Adrenal gland (tissue), 5 donors: ENCODE measurements at regions not wholly inside any gene's neighbourhood (a gene's known extent, or its start where the extent isn't known, plus 50 kb on each side); places are given as distances from the start of the nearest gene placed in this dataset.

ENCODE experiments used
- POLR2A ChIP-seq, 2 donors: fragments of 450-650 bp; IDR thresholded peaks; one replicate each; pipeline ENCODE4 v1.6.1; 2017; ENCODE audit warnings: antibody characterized with exemption in 2 of 2, mild to moderate bottlenecking in 2 of 2, moderate library complexity in 1 of 2
- TF ChIP-seq, protein P1 (sequence below), 6 experiments: fragments of 450-650 bp in 4 of 6; fragments of 200-600 bp in 2 of 6; sonication (generic) in 1 of 6; IDR thresholded peaks; 1 replicate in 5 of 6; 2 replicates in 1 of 6; pipeline versions ENCODE4 v1.5.1 to v1.8.0; 2016 to 2021; ENCODE audit warnings: antibody characterized with exemption in 6 of 6, mild to moderate bottlenecking in 2 of 6, moderate library complexity in 1 of 6
- donor health status: DM: no; HTN: no; CAD: no.

DNA sequence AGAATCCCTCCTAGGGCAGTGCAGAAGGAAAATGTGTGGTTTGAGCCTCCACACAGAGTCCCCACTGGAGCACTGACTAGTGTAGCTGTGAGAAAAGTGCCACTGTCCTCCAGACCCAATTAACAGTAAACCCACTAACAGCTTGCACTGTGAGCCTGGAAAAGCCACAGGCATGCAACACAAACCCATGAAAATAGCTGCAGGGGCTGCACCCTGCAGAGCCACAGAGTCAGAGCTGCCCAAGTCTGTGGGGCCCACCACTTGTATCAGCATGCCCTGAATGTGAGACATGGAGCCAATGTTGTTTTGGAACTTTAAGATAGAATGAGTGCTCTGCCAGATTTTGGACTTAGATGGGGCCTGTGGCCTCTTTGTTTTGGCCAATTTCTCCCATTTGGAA is 119.8 kb upstream of the CDH9 start:
- TF ChIP-seq, protein P1, sequence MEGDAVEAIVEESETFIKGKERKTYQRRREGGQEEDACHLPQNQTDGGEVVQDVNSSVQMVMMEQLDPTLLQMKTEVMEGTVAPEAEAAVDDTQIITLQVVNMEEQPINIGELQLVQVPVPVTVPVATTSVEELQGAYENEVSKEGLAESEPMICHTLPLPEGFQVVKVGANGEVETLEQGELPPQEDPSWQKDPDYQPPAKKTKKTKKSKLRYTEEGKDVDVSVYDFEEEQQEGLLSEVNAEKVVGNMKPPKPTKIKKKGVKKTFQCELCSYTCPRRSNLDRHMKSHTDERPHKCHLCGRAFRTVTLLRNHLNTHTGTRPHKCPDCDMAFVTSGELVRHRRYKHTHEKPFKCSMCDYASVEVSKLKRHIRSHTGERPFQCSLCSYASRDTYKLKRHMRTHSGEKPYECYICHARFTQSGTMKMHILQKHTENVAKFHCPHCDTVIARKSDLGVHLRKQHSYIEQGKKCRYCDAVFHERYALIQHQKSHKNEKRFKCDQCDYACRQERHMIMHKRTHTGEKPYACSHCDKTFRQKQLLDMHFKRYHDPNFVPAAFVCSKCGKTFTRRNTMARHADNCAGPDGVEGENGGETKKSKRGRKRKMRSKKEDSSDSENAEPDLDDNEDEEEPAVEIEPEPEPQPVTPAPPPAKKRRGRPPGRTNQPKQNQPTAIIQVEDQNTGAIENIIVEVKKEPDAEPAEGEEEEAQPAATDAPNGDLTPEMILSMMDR (IDR thresholded peaks at IDR 0.05) = no peak
- TF ChIP-seq POLR2A (IDR thresholded peaks at IDR 0.05) = no peak
